Testis (tissue), 2 donors: ENCODE measurements at regions not wholly inside any gene's neighbourhood (a gene's known extent, or its start where the extent isn't known, plus 50 kb on each side); places are given as distances from the start of the nearest gene placed in this dataset.

Experiments used
- CTCF ChIP-seq, 3 experiments: fragments of 450-650 bp in 2 of 3; fragments of 200-600 bp in 1 of 3; sonication (generic) in 1 of 3; IDR thresholded peaks; one replicate each; pipeline ENCODE4 v1.5.1; 2016 to 2019; ENCODE audit warnings: antibody characterized with exemption in 3 of 3, mild to moderate bottlenecking in 2 of 3, moderate library complexity in 1 of 3
- POLR2A ChIP-seq: fragments of 450-650 bp; IDR thresholded peaks from one replicate; pipeline ENCODE4 v1.6.1; 2017; ENCODE audit warnings: antibody characterized with exemption, mild to moderate bottlenecking, moderate library complexity

- no peak for TF ChIP-seq CTCF (IDR thresholded peaks at IDR 0.05)
- TF ChIP-seq POLR2A: no peak
These were observed 70.7 kb upstream of the STEAP4 start for GRCh38 chr7:88377434-88377833.
